ENCODE measurements at regions not wholly inside any gene's neighbourhood (a gene's known extent, or its start where the extent isn't known, plus 50 kb on each side); places are given as distances from the start of the nearest gene placed in this dataset.

- Mint-ChIP-seq H3K27ac (no peak overlapping the region), H3K4me1 (ENCODE audit: low read depth) (no peaks in the 10 kb centered on the region), H3K27me3 (no peaks in the 10 kb centered on the region), H3K36me3 (ENCODE audit: low read depth) (no peaks in the 10 kb centered on the region), H3K9me3 (peaks cover 28% of the 10 kb centered on the region), H3K4me3 (no peak overlapping the region)
- intact Hi-C loops (cut with micrococcal nuclease): no loop called here
Measured at GRCh38 chr18:4641771-4642368, 186.8 kb upstream of the DLGAP1 start.

- Mint-ChIP-seq H3K27me3 (no peaks in the 10 kb centered on the region), H3K9me3 (peaks cover 24% of the 10 kb centered on the region), H3K4me1 (ENCODE audit: low read depth) (no peaks in the 10 kb centered on the region), H3K36me3 (ENCODE audit: low read depth) (no peaks in the 10 kb centered on the region), H3K27ac (no peak overlapping the region), H3K4me3 (no peak overlapping the region)
- intact Hi-C loops (cut with micrococcal nuclease): no loop called here
Measured at GRCh38 chr18:4640349-4641012, 185.4 kb upstream of the DLGAP1 start.

DNA sequence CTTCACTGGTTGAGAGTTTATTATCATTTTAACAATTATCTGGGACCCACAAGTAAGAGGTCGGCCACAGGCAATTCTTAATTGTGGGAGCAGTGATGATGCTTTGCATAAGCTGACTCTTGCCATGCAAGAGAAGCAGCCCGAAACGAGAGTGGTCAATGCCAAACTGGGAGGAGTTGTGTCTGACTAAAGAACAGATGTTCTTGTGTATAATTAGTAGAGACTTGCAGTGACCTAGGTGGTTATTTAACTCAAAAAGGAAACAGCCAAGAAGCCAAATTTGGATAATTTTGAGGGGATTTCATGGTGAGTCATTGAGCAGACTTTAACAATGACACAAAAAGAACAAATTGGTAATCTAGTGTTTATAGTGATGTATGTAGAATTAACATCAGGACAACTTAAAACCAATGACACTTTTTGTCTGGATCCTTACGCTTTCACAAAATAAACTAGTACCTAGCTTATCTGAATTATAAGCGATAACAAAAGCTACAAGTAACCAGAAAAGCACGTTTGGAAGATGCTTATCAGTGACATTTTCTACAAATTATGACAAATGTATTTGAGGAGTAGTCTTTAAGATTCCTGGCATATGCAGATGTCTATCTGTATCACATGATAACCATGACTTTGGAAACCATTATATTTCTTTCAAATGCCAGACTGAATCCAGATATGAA lies 184.7 kb upstream of the DLGAP1 start:
- no peak overlapping the region for H3K27ac Mint-ChIP-seq
- intact Hi-C loops (cut with micrococcal nuclease): no loop called here
- H3K27me3 Mint-ChIP-seq: no peaks in the 10 kb centered on the region

DNA sequence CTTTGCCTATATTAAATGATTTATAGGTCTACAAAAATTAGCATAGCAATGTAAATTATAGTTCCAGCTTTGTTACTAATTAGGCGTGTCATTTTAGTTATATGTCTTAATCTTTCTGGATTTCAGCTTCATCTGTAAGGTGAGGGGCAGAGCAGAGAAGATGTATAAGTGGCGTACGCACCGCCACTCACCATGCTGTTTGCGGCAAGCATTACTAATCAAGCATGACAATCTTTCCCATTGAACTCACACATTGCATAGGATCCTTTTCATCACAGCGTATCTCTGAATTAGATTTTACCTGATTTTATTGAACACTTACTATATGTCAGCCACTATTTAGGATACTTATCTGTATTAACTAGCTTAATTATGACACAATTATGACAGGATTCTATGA lies 183.6 kb upstream of the DLGAP1 start:
- no peak overlapping the region for H3K27ac Mint-ChIP-seq
- H3K9me3 Mint-ChIP-seq: peaks cover 23% of the 10 kb centered on the region
- no peaks in the 10 kb centered on the region for H3K4me1 Mint-ChIP-seq (ENCODE audit: low read depth)
- intact Hi-C loops (cut with micrococcal nuclease): no loop called here
- H3K4me3 Mint-ChIP-seq: no peak overlapping the region
- no peaks in the 10 kb centered on the region for H3K36me3 Mint-ChIP-seq (ENCODE audit: low read depth)
- H3K27me3 Mint-ChIP-seq: no peaks in the 10 kb centered on the region

More for the DNA sequence above, 184.7 kb upstream of the DLGAP1 start:
- H3K4me1 Mint-ChIP-seq (ENCODE audit: low read depth): no peaks in the 10 kb centered on the region
- no peak overlapping the region for H3K4me3 Mint-ChIP-seq
- H3K9me3 Mint-ChIP-seq: peaks cover 29% of the 10 kb centered on the region
- no peaks in the 10 kb centered on the region for H3K36me3 Mint-ChIP-seq (ENCODE audit: low read depth)

DNA sequence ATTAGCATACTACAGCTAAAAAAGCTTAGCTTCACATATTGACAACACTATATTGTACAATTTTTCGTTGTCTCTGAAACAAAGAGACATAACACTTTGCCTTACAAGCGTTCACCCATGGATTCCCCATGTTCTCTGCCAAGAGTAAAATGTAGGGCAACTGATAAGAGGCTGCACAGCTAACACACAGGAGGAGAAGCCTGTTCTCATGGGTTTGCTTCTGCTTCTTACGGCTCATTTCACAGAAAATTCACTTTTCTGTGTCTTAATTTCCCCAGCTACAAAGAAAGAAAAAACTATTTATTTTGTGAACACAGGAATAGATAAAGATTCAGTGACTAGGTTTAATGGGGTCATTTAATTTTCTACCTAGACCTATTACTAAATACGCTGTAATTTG lies 182.8 kb upstream of the DLGAP1 start:
- H3K4me3 Mint-ChIP-seq: no peak overlapping the region
- H3K9me3 Mint-ChIP-seq: peaks cover 24% of the 10 kb centered on the region
- H3K27ac Mint-ChIP-seq: no peak overlapping the region
- H3K36me3 Mint-ChIP-seq (ENCODE audit: low read depth): no peaks in the 10 kb centered on the region
- no peaks in the 10 kb centered on the region for H3K27me3 Mint-ChIP-seq
- no peaks in the 10 kb centered on the region for H3K4me1 Mint-ChIP-seq (ENCODE audit: low read depth)
- intact Hi-C loops (cut with micrococcal nuclease): no loop called here

DNA sequence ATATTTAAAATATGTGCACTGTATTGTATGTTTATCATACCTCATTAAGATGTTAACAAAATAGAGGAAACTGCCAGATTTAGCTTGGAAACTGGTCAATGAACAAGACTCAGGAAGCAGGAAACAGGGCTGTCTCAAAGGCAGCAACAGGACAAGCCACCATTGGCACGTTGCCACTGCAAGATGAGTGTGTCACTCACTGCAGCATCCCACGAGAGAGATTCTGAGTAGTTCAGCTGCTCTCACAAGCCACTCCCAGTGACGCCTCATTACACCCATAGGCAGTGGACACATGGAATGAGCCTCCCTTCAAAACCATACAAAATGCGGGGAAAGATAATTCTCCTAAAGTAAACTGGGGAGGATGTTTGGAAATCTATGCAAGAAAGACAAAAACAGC lies 181.9 kb upstream of the DLGAP1 start:
- H3K36me3 Mint-ChIP-seq (ENCODE audit: low read depth): no peaks in the 10 kb centered on the region
- H3K27ac Mint-ChIP-seq: no peak overlapping the region
- no peak overlapping the region for H3K4me3 Mint-ChIP-seq
- H3K9me3 Mint-ChIP-seq: peaks cover 31% of the 10 kb centered on the region
- no peaks in the 10 kb centered on the region for H3K4me1 Mint-ChIP-seq (ENCODE audit: low read depth)
- no peaks in the 10 kb centered on the region for H3K27me3 Mint-ChIP-seq
- intact Hi-C loops (cut with micrococcal nuclease): no loop called here

DNA sequence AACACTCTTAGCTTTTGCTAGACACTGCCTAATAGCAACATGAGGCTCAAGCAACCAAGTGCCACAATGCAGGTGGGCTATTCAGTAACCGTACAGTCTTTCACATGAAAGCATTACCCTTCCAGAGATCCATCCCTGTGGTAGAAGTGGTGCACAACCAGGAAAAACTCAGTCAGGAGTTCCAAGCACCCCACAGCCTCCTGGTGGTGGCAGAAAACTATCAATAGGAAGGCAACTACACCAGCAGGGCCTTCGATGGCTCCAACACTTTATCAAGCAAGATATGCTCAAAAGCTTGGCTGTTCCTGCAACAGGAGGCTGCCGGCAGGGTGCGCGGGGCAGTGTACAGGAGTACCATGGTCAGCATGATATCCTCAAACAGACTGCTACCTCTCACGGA lies 176.1 kb upstream of the DLGAP1 start:
- intact Hi-C loops (cut with micrococcal nuclease): no loop called here
- H3K4me1 Mint-ChIP-seq (ENCODE audit: low read depth): no peaks in the 10 kb centered on the region
- H3K9me3 Mint-ChIP-seq: peaks cover 49% of the 10 kb centered on the region
- H3K36me3 Mint-ChIP-seq (ENCODE audit: low read depth): no peaks in the 10 kb centered on the region
- H3K4me3 Mint-ChIP-seq: no peak overlapping the region
- H3K27me3 Mint-ChIP-seq: no peaks in the 10 kb centered on the region
- H3K27ac Mint-ChIP-seq: no peak overlapping the region

- no peaks in the 10 kb centered on the region for H3K4me1 Mint-ChIP-seq (ENCODE audit: low read depth)
- no peaks in the 10 kb centered on the region for H3K27me3 Mint-ChIP-seq
- no peak overlapping the region for H3K27ac Mint-ChIP-seq
- no peak overlapping the region for H3K4me3 Mint-ChIP-seq
- H3K36me3 Mint-ChIP-seq (ENCODE audit: low read depth): no peaks in the 10 kb centered on the region
- intact Hi-C loops (cut with micrococcal nuclease): no loop called here
- no peaks in the 10 kb centered on the region for H3K9me3 Mint-ChIP-seq
Measured at GRCh38 chr18:4605212-4605611, 150.1 kb upstream of the DLGAP1 start.

DNA sequence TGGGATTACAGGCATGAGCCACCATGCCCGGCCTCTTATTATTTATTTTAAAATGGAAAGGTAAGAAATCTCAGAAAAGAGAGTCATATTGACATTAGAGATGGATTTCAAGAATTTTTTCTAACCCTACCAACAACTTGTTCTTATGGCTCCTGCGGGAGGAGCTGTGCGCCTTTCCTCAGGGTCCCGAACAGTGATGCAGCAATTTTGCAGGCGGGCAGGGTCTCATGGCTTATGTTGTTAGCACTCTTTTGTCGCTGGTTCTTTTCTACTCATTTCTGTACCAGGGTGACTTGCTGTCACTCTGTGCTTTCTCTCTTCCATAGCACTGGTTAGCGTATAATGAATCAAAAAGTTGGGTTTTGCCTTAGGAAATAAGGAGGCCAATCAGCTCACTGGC lies 148.8 kb upstream of the DLGAP1 start:
- H3K4me3 Mint-ChIP-seq: no peak overlapping the region
- H3K36me3 Mint-ChIP-seq (ENCODE audit: low read depth): no peaks in the 10 kb centered on the region
- no peak overlapping the region for H3K27ac Mint-ChIP-seq
- H3K27me3 Mint-ChIP-seq: no peaks in the 10 kb centered on the region
- H3K9me3 Mint-ChIP-seq: no peaks in the 10 kb centered on the region
- H3K4me1 Mint-ChIP-seq (ENCODE audit: low read depth): no peaks in the 10 kb centered on the region
- intact Hi-C loops (cut with micrococcal nuclease): no loop called here

- no peak overlapping the region for H3K4me3 Mint-ChIP-seq
- no peaks in the 10 kb centered on the region for H3K9me3 Mint-ChIP-seq
- intact Hi-C loops (cut with micrococcal nuclease): no loop called here
- H3K4me1 Mint-ChIP-seq (ENCODE audit: low read depth): no peaks in the 10 kb centered on the region
- H3K36me3 Mint-ChIP-seq (ENCODE audit: low read depth): no peaks in the 10 kb centered on the region
- H3K27ac Mint-ChIP-seq: no peak overlapping the region
- no peaks in the 10 kb centered on the region for H3K27me3 Mint-ChIP-seq
Measured at GRCh38 chr18:4599312-4599711, 144.2 kb upstream of the DLGAP1 start.

DNA sequence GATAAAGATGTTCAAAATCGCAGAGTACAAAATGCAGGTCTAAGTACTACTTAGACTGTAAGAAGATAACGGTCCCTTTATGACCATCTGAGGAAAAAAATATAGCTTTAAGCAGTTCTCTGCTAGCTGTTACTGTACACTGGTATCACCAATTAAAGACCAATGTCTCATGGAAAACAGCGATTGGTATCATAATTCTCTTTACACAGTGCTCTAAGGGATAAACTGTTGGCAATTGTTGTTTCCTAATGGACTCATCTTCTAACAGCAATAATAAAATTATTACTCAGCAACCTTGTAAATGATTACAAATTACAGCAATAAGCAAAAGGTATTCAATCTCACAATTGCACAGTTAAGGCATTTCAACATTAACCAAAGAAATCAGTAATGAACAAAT lies 142.2 kb upstream of the DLGAP1 start:
- Mint-ChIP-seq H3K4me1 (ENCODE audit: low read depth) (no peaks in the 10 kb centered on the region), H3K27ac (no peak overlapping the region), H3K4me3 (no peak overlapping the region), H3K27me3 (no peaks in the 10 kb centered on the region), H3K9me3 (peaks cover 8% of the 10 kb centered on the region), H3K36me3 (ENCODE audit: low read depth) (no peaks in the 10 kb centered on the region)
- intact Hi-C loops (cut with micrococcal nuclease): no loop called here

GRCh38 chr18:4593895-4594294 lies 138.8 kb upstream of the DLGAP1 start:
- H3K36me3 Mint-ChIP-seq (ENCODE audit: low read depth): no peaks in the 10 kb centered on the region
- H3K27ac Mint-ChIP-seq: no peak overlapping the region
- peaks cover 8% of the 10 kb centered on the region for H3K9me3 Mint-ChIP-seq
- H3K4me3 Mint-ChIP-seq: no peak overlapping the region
- intact Hi-C loops (cut with micrococcal nuclease): no loop called here
- H3K4me1 Mint-ChIP-seq (ENCODE audit: low read depth): no peaks in the 10 kb centered on the region
- no peaks in the 10 kb centered on the region for H3K27me3 Mint-ChIP-seq

DNA sequence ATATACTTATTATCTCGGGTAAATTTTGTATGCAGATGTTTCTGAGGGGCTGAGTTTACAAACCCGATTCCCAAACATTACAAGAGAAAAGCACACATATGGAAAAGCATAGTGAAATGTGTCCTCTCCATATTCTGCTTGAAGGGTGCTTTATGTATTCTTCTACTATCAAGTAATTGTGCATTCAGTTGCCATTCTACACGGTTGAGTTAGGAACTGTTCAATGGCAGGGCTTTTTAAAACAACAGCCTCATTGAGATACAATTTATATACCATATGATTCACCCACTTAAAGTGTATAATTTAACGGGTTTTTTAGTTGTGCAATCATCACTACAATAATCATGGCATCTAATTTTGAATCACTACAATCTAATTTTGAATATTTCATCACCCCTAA lies 138.4 kb upstream of the DLGAP1 start:
- Mint-ChIP-seq H3K27me3 (no peaks in the 10 kb centered on the region), H3K27ac (no peak overlapping the region), H3K36me3 (ENCODE audit: low read depth) (no peaks in the 10 kb centered on the region), H3K9me3 (peaks cover 8% of the 10 kb centered on the region), H3K4me3 (no peak overlapping the region), H3K4me1 (ENCODE audit: low read depth) (no peaks in the 10 kb centered on the region)
- intact Hi-C loops (cut with micrococcal nuclease): no loop called here

- H3K4me3 Mint-ChIP-seq: no peak overlapping the region
- H3K4me1 Mint-ChIP-seq (ENCODE audit: low read depth): no peaks in the 10 kb centered on the region
- no peak overlapping the region for H3K27ac Mint-ChIP-seq
- no peaks in the 10 kb centered on the region for H3K27me3 Mint-ChIP-seq
- intact Hi-C loops (cut with micrococcal nuclease): no loop called here
- peaks cover 21% of the 10 kb centered on the region for H3K9me3 Mint-ChIP-seq
- H3K36me3 Mint-ChIP-seq (ENCODE audit: low read depth): no peaks in the 10 kb centered on the region
Measured at GRCh38 chr18:4589056-4589800, 134.1 kb upstream of the DLGAP1 start.

All from dendritic cell treated with granulocyte-macrophage colony-stimulating factor and Interleukin-4, amounts not matched to agents 40 ng/mL and 50 ng/mL, for 4 days (primary cell).